ENCODE measurements at regions not wholly inside any gene's neighbourhood (a gene's known extent, or its start where the extent isn't known, plus 50 kb on each side); places are given as distances from the start of the nearest gene placed in this dataset.
A peak's percentile ranks its signal among the peaks of the same experiment; 100 is the strongest.
"Not testable (repeated sequence)": the region's sequence is repeated elsewhere in the genome, so short reads cannot be mapped to it uniquely, and the experiment has no call there.

GRCh38 chr2:198916548-198917080 is 541.1 kb downstream of the SATB2 start:
- DNase-seq (ENCODE audit: low read depth) = no peak

- no peak for DNase-seq (ENCODE audit: low read depth)
Observed at GRCh38 chr2:198913394-198914152, 544.2 kb downstream of the SATB2 start.

DNA sequence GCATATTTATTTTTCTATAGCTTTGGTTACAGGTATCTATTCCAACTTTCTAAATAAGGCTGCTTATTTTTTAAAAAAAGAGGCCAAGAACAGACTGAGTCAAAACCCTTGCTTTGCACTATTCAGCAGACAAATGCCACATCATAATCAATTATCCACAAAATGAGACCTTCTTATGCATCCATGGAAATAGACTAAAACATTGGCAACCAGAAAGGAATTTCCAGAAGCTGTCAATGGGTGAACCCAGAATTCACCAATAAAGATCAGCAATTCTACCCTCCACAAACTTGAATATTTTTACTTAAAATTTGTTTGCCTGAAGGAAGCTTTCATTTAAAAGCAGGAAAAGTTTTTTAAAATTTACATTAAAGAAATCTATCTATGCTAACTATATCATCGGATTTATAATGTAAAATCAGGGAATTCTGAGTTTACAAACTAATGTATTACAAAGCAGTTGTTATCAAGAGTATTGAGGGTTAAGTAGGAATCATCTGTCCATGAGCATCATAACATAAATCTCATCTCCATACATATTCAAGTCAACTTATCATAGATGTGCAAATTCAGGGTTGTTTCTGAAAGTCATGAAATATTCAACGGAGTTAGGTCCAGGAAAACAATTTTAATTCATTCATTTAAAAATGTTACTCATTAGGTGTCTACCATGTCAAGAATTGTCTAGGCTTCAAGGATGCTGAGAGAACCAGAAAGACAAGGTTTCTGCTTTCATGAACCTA is 548.0 kb downstream of the SATB2 start:
- no peak for DNase-seq (ENCODE audit: low read depth)

DNA sequence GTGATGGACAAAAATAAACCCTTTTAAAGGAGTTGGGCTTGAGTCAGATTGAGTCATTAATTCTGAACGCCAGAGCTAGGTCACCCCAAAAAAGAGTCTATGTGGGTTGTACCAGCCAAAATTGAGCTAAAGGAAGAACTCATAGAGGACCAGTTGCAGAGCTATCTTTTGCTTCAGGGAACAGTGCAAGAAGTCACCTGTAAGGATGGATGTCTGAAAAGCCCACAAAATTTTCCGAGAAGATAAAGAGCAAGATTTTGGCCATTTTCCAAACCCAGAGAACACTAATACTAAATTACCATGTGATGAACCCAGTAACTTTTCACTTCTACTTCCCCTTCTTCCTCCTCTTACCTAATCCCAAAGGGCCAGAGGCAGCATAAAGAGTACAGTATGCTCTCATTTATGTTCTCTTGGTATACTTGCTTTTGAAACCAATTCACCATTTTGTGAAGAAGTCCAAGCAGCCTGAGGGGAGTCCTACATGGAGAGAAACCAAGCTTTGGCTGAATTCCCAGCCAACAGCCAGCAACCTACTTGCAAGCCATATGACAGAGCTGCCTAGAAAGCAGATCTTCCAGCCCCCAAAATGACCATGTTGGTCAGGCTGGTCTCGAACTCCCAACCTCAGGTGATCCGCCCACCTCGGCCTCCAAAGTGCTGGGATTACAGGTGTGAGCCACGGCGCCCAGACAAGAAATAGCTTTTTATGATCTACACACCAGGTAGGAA is 551.7 kb downstream of the SATB2 start:
- DNase-seq (ENCODE audit: low read depth) = no peak

- peak; percentile 13 for DNase-seq (ENCODE audit: low read depth)
Observed at GRCh38 chr2:198901894-198902293, 555.8 kb downstream of the SATB2 start.

DNA sequence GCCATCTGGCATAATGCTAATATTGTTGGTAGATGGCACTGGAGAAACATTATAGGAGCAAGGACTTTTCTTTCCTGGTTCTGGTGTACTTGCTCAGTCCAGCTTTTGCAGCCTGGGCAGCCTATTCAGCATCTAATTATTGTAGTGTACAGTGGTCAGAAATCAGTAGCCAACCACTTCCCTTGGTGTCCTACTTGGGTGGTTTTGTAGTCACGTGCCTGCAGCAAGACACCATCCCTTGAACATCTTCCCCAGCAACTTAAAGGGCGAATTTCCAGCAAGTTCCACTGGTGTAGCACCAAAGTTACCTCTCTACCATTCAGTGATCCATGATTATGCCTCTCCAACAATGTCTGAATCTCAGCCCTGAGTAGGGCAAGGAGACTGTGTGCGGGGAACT is 557.6 kb downstream of the SATB2 start:
- DNase-seq (ENCODE audit: low read depth) = no peak

DNA sequence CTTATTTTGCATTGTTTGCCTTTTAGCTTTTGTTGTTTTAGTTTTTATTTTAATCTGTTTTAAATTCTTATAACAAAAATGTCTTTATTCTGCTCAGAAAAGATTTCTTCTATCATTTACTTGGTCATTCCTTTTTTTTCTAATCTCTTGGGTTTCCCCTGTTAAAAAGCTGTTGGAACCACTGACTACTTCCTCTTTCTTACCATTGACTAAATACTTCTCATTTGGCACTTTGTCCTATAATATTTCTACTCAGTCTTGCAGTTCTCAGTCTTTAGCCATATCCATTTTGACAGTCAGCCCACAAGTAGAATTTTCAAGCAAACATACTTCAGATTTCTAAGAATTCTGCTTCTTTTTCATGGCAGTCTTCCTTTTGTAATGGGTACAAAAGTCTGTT is 567.2 kb downstream of the SATB2 start:
- no peak for DNase-seq (ENCODE audit: low read depth)

GRCh38 chr2:198883604-198884003 is 574.1 kb downstream of the SATB2 start:
- peak; percentile 6 for DNase-seq (ENCODE audit: low read depth)

- DNase-seq (ENCODE audit: low read depth) = no peak
Observed at GRCh38 chr2:198880986-198881385, 576.8 kb downstream of the SATB2 start.

GRCh38 chr2:198880421-198880820 is 577.3 kb downstream of the SATB2 start:
- DNase-seq (ENCODE audit: low read depth) = no peak

- no peak for DNase-seq (ENCODE audit: low read depth)
Observed at GRCh38 chr2:198874472-198874858, 583.3 kb downstream of the SATB2 start.

DNA sequence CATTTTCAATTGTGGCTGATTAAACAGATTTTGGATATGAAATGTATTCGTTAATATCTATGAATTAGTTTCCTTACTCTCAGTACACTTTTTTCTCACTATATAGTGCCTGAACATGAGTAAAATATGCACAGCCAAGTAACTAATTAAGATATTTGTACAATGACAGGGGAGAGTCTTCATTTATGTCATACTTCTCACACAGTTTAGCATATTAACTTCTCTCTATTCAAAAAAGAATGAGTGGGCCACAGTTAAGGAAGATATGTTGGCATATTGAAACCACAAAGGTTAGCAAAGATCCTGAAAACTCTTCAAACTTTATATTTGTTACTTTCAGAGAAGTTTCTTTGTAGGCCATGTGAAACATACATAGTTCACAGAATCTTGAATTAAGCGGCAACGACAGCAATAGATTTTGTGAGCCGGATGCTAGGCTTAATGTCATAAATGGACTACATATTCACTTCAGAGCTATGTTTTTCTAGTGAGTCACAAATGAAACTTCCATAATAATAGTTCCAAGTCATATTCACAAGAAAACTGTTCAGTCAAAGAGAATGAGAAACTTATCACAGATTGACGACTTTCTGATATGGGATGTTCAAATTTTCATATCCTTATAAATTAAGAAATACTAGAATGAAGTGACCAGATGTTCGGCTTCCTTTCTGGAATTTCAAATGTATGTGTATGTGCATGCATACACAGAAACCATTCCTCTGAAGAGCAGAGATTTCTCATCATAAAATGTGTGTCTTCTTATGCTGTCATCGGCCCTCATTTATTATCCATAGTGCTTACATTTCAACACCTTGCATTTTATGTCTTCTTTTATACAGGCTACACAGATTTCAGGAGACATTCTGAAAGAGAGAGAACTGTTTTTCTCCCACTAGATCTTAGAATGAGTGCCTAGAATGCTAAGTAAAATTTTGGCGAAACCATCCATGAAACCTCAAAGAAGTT is 584.0 kb downstream of the SATB2 start:
- DNase-seq (ENCODE audit: low read depth) = peak; percentile 71

DNA sequence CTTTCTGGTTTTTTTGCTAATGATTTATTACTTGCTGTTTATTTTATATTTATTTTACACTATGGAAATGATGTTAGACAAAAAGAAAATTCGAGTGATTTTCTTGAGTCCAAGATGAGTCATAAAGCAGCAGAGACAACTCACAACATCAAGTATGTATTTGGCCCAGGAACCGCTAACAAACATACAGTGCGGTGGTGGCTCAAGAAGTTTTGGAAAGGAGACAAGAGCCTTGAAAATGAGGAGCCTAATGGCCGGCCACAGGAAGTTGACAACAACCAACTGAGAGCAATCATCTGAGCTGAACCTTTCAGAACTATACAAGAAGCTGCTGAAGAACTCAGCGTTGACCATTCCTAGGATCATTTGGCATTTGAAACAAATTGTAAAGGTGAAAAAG is 594.1 kb downstream of the SATB2 start:
- DNase-seq (ENCODE audit: low read depth) = no peak

DNA sequence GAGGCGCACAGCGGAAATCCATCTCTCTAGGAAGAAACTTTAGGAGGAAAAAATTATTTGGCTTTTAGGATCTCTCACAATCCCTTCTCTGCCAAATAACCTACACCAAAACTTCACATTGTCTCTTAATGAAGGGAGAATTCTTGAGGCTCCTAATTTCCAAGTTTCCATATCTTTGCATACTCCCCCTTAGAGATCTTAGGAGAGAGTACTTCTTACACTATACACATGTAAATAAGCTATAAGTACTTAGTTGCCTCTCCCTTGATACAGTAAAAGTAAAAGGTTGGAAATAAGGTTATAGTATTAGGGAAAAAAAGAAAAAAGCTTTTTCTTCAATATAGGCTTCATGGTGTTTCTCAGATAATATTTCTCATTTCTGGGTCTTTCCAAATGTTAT is 596.7 kb downstream of the SATB2 start:
- DNase-seq (ENCODE audit: low read depth) = no peak

GRCh38 chr2:198857246-198857645 is 600.5 kb downstream of the SATB2 start:
- DNase-seq (ENCODE audit: low read depth) = no peak

GRCh38 chr2:198855746-198856145 is 602.0 kb downstream of the SATB2 start:
- not testable (repeated sequence) for DNase-seq (ENCODE audit: low read depth)

DNA sequence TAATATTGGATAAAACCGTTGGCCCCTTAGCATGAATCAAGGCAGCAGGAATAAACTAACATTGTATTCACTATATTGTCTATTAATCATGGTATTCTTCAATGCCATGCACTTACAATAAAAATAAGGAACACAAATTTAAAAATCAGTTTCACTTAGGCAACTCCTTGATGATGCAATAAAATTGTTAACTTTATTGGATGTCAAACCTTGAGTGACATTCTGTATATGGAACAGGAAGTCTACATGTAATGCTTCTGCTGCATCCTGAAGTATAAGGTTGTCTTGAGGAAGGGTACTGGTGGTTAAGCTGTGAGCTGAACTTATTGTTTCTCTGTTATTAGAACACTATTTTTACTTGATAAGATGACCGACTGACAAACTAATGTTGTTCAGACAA is 605.5 kb downstream of the SATB2 start:
- no peak for DNase-seq (ENCODE audit: low read depth)

- DNase-seq (ENCODE audit: low read depth) = no peak
Observed at GRCh38 chr2:198825534-198825933, 632.2 kb downstream of the SATB2 start.

DNA sequence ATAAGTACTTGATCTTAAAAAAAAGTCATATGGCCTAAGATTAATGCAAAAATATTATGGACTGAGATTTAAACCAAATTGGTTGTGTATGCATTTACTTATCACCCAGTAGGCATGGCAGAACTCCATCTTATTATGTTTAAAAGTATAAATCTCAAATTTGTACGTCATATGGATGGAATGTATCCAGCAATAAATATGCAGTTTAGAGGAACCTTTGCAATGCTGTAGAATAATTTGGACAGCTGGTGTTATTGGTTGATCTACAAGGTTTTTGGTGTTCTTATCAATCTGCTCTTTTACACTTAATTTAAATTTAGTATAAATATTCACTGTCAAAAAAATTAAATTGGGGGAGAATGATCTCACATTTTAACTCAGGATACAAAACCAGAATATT is 640.2 kb downstream of the SATB2 start:
- DNase-seq (ENCODE audit: low read depth) = no peak

- DNase-seq (ENCODE audit: low read depth) = no peak
Observed at GRCh38 chr2:198815626-198816025, 642.1 kb downstream of the SATB2 start.

GRCh38 chr2:198811198-198811597 is 646.5 kb downstream of the SATB2 start:
- no peak for DNase-seq (ENCODE audit: low read depth)

DNA sequence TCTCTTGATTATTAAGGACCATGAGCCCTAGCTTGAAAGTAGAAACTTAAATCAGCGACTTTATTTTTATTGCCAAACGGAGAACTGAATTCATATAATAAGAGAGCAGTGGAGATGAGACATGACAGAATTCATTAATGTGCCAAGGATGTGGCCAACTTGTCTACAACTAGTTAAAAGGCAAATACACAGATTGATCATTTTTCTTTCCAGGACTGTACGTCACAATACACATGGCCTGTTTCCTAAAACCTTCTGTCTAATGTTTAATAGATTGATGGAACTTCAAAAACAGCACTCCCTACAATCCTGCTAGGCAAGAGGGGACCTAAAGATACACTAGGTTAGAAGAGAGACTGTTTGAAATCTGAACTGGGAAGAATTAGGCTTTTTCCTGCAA is 647.8 kb downstream of the SATB2 start:
- no peak for DNase-seq (ENCODE audit: low read depth)

Measured in ELR (cell line).